HG03108 (cell line): ENCODE measurements at regions not wholly inside any gene's neighbourhood (a gene's known extent, or its start where the extent isn't known, plus 50 kb on each side); places are given as distances from the start of the nearest gene placed in this dataset.

Experiments
- ATAC-seq: cut with Tn5 transposase; IDR thresholded peaks from one replicate; pipeline ENCODE4 v1.9.1; 2021; ENCODE audit warnings: moderate library complexity; ENCODE audit not compliant: unreplicated experiment

GRCh38 chr4:127579821-127580220 lies 52.9 kb upstream of the INTU start:
- no peak for ATAC-seq

GRCh38 chr4:127580300-127580699 lies 52.5 kb upstream of the INTU start:
- ATAC-seq: no peak

GRCh38 chr4:127580891-127581290 lies 51.9 kb upstream of the INTU start:
- ATAC-seq: no peak
